HG03103 (cell line): ENCODE measurements at regions not wholly inside any gene's neighbourhood (a gene's known extent, or its start where the extent isn't known, plus 50 kb on each side); places are given as distances from the start of the nearest gene placed in this dataset.
"Not testable (repeated sequence)": the region's sequence is repeated elsewhere in the genome, so short reads cannot be mapped to it uniquely, and the experiment has no call there.

Experiments used
- ATAC-seq: cut with Tn5 transposase; IDR thresholded peaks from one replicate; pipeline ENCODE4 v1.9.1; 2021; ENCODE audit warnings: low read depth; ENCODE audit not compliant: unreplicated experiment

- ATAC-seq: no peak
Measured at GRCh38 chr11:92168936-92169335, 55.7 kb upstream of the FAT3 start.

GRCh38 chr11:92167571-92167970 lies 57.0 kb upstream of the FAT3 start:
- no peak for ATAC-seq

DNA sequence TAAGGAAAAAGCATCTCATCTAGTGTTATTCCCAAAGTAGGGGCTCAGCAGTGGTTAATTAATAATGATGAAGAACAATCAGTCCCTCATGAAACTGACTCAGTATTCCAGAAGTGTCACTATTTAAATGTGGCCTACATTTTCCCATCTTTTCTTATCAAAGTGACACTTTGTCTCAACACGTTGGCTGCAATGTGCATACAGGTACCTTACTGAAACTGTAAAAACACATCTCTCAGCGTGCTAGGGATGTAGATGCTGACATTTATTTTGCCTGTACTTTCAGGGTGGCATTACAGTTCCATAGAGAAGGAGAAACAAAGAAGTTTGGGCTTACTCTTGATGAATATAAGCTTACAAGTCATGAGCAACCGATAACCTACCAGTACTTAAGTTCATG lies 58.3 kb upstream of the FAT3 start:
- no peak for ATAC-seq

DNA sequence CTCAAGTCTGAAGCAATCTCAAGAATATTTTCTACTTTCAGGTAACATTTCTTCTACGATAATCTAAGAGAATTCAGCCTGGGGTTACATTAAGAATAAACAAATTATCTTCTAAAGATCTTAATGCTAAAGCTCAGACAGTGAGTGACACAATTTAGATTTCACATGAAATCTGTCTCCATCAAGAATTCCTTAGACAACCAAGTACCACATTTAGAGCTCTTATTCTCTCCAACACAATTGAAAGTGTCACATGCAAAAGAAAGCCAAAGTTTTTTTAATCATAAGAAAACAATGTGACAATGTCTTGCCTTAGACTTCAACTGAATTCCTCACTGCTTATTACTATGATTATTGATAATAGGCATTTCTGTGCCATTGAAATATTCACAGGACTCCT lies 60.7 kb upstream of the FAT3 start:
- ATAC-seq: no peak

DNA sequence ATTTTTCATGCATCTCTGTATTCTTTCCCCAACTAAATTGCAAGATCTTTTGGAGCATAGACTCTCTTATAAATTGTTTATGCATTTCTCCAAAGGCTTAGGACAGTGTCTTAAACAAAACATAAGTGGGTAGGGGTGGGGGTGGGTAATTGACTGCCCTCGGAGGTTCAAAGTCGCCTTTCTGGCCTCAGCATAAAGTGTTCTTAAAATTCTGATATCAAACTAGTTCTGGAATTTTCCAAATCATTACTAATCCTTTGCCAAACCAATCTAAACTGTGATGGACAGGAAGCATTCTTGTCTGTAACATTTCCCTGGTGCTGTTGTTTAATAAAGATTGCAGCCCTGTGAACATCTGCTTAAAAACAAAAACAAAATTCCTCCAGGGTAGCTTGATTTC lies 61.8 kb upstream of the FAT3 start:
- ATAC-seq: no peak

GRCh38 chr11:92159931-92160330 lies 64.7 kb upstream of the FAT3 start:
- ATAC-seq: no peak

- not testable (repeated sequence) for ATAC-seq
Measured at GRCh38 chr11:92157390-92157789, 67.2 kb upstream of the FAT3 start.

GRCh38 chr11:92154611-92155010 lies 70.0 kb upstream of the FAT3 start:
- no peak for ATAC-seq

GRCh38 chr11:92154110-92154509 lies 70.5 kb upstream of the FAT3 start:
- ATAC-seq: no peak

DNA sequence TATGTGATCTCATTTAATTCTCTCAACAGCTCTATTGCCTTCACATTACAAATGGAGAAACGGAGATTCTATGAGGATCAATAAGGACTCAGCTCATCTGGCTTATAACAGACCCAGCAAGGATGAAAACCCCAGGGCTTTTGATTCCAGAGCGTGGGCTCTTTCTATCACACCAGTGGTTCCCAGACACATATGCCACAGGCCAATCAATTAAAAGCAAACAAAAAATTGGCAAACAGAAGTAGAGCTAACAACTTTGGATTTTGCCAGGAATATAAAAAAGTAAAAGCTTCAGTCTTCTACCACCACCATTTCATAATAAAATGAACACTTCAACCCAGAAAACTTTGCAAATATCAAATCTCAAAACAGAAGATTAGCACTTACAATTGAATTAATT lies 71.1 kb upstream of the FAT3 start:
- no peak for ATAC-seq

DNA sequence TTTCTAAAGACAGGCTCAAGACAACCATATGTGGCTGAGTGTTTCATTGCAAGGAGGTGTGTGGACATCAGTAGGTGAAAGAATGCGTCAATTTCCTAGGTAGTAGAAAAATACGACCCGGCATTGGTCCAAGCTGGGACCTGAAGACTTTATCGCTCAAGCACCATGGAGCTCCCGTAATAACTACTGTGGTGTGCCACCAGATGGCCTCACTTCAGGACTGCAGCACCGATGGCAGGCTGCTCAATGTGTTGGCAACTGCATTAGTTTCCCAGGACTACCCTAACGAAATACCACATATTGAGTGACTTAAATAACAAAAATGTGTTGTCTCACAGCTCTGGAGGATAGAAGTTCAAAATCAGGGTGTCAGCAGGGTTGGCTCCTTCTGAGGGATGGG lies 72.4 kb upstream of the FAT3 start:
- ATAC-seq: no peak

- no peak for ATAC-seq
Measured at GRCh38 chr11:92149996-92150395, 74.6 kb upstream of the FAT3 start.

DNA sequence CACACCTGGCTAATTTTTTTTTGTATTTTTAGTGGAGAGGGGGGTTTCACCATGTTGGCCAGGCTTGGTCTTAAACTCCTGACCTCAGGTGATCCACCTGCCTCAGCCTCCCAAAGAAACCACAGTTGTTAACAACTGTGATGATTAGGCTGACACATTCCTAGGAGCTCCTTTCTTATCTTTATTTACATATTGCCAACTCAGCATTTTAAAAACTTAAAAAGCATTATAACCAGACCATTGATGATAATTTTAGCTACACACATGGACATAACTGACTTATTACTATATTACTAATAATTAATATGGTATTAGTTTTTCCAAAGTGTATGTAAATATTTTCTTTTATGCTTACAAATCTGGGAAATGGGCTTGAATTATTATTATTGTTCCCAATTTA lies 82.9 kb upstream of the FAT3 start:
- ATAC-seq: no peak

DNA sequence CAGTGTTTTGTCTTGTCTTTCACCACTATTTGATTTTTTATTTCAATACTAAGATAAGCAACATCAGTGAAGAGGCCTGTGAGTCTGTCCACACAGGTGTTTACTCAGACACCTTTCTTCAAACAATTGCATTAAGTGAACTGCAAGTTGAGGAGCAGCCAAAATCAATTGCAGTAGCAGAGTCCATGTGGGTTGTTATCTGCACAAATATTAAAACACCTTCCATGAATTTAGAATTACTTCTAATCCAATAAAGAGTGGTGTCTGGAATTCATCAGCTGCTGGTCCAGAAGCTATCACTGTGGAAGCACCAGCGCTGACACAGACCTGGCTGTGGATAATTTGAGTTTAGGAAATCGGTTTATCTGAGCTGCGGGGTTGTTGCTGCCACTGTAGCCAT lies 83.5 kb upstream of the FAT3 start:
- ATAC-seq: no peak

GRCh38 chr11:92140021-92140420 lies 84.6 kb upstream of the FAT3 start:
- ATAC-seq: no peak

DNA sequence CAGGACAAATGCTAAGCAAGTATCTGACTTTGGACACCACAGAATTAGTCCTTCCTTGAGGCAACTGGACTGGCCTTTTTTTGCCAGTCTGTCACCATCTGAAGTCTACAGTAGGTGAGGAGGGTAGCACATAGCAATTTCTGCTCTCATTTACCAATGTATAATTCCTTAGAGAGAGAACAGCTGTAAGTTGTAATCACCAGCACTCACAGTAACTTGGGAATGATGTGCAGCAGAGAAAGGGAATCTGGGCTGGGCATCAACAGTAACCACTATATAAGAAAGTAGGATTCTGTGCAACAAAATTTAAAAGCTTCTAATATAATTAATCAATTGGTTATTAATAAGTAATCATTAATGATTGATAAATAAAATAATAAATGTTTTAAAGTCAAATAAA lies 86.3 kb upstream of the FAT3 start:
- no peak for ATAC-seq

DNA sequence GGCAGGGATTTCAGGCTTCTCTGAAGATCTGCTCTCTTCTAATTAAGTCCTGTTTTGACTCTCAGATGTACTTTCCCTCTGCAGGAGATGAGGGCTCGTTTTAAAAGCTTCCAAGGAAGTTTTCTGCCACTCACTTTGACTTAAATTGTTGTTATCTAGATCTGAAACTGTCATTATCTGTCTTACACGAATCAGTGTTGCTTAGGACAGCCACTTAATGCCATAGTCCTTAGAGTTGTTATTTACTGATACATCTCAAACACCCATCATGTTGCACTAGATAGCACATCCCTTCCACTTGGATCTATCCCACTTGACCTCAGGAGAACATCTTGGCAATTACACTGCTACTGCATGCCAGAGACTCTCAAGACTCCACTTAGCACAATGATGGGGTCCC lies 86.9 kb upstream of the FAT3 start:
- no peak for ATAC-seq

DNA sequence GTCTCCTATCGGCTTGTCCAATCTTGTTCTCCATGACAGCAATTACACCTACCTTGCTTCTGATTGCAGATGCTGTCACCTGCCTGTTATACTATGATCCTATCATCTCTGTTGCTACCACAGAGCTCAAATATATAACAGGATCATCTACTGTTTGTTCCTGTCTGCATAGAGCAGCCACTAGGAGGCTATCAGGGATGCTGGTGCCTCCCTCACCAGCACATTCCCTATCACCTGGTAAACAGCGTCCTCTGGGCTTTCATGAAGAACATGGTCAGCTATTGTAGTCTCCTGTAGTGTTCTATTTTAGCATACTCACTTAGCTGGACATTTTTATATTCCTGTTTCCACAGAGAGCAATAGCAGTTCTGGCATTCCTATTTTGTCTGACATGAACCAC lies 87.8 kb upstream of the FAT3 start:
- ATAC-seq: no peak

DNA sequence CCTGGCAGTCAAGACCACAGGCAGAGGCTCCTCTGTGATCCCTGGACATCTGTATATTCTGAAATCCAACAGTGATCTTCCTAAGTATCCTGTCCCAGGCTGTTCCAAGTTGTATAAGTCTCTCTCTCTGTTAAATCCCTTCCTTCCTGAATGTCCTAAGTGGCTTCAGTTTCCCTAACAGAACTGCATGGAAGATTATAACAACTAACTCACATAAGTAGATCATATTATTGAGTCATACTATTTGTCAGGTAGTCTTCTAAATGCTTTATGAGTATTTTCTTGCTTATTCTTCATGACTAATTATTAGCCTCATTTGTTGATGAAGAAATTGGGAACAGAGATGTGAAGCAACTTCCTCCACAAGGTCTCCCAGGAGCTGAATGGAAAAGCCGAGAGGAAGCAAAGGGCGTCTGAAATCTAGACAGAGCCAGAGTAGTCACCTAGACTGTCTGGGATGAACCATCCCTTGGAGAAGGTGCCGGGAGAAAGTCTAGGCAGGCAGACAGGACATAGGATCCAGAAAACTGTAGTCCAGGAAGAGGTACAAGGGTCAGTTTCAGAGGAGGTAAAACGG lies 93.2 kb upstream of the FAT3 start:
- ATAC-seq: no peak

GRCh38 chr11:92130421-92130831 lies 94.2 kb upstream of the FAT3 start:
- ATAC-seq: no peak

GRCh38 chr11:92129811-92130210 lies 94.8 kb upstream of the FAT3 start:
- ATAC-seq: no peak

GRCh38 chr11:92128026-92128425 lies 96.6 kb upstream of the FAT3 start:
- no peak for ATAC-seq

- ATAC-seq: no peak
Measured at GRCh38 chr11:92125321-92125720, 99.3 kb upstream of the FAT3 start.
